ENCODE measurements at regions not wholly inside any gene's neighbourhood (a gene's known extent, or its start where the extent isn't known, plus 50 kb on each side); places are given as distances from the start of the nearest gene placed in this dataset.

DNA sequence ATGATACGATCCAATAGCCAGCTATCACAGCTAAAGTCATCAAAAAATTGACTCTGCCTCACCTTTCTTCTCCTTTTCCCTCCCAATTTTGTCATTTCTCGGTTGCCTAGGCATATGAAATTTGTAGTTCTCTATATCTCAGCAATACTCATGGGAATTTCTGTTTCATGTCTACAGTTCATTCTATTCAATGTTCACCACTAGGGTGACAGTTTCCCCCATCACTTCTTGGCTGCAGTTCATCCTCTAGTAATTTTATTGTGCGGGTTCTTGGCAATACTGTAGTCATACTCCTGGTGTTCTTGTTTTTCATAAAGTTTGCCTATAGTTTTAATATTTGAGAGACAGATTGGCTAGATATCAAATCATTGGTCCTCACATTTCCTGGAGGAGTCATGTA lies 872.2 kb upstream of the ID2 start:
- TF ChIP-seq, protein P1, sequence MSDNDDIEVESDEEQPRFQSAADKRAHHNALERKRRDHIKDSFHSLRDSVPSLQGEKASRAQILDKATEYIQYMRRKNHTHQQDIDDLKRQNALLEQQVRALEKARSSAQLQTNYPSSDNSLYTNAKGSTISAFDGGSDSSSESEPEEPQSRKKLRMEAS (IDR thresholded peaks at IDR 0.05; ENCODE audit: low read depth, low read length) = no peak
- TF ChIP-seq, protein P2, sequence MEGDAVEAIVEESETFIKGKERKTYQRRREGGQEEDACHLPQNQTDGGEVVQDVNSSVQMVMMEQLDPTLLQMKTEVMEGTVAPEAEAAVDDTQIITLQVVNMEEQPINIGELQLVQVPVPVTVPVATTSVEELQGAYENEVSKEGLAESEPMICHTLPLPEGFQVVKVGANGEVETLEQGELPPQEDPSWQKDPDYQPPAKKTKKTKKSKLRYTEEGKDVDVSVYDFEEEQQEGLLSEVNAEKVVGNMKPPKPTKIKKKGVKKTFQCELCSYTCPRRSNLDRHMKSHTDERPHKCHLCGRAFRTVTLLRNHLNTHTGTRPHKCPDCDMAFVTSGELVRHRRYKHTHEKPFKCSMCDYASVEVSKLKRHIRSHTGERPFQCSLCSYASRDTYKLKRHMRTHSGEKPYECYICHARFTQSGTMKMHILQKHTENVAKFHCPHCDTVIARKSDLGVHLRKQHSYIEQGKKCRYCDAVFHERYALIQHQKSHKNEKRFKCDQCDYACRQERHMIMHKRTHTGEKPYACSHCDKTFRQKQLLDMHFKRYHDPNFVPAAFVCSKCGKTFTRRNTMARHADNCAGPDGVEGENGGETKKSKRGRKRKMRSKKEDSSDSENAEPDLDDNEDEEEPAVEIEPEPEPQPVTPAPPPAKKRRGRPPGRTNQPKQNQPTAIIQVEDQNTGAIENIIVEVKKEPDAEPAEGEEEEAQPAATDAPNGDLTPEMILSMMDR (IDR thresholded peaks at IDR 0.05; ENCODE audit: low read depth, low read length) = peak; percentile 3
- no peak for TF ChIP-seq POLR2A (IDR thresholded peaks at IDR 0.05; ENCODE audit: extremely low read depth, insufficient read length)

All from NB4 (cell line).